HG02885 (cell line): ENCODE measurements at regions not wholly inside any gene's neighbourhood (a gene's known extent, or its start where the extent isn't known, plus 50 kb on each side); places are given as distances from the start of the nearest gene placed in this dataset.
"Not testable (repeated sequence)": the region's sequence is repeated elsewhere in the genome, so short reads cannot be mapped to it uniquely, and the experiment has no call there.

ENCODE experiments used
- ATAC-seq: cut with Tn5 transposase; IDR thresholded peaks from one replicate; pipeline ENCODE4 v1.9.1; 2021; ENCODE audit warnings: mild to moderate bottlenecking; ENCODE audit not compliant: unreplicated experiment, poor library complexity

GRCh38 chr1:221532071-221532773 lies 209.7 kb downstream of the DUSP10 start:
- no peak for ATAC-seq

GRCh38 chr1:221541296-221541695 lies 200.6 kb downstream of the DUSP10 start:
- ATAC-seq, result no peak

- ATAC-seq, result no peak
Measured at GRCh38 chr1:221543529-221544120, 198.3 kb downstream of the DUSP10 start.

- no peak for ATAC-seq
Measured at GRCh38 chr1:221548942-221549341, 192.9 kb downstream of the DUSP10 start.

- ATAC-seq, result no peak
Measured at GRCh38 chr1:221549815-221550214, 192.1 kb downstream of the DUSP10 start.

GRCh38 chr1:221552792-221553191 lies 189.1 kb downstream of the DUSP10 start:
- ATAC-seq, result not testable (repeated sequence)

GRCh38 chr1:221555689-221556433 lies 186.0 kb downstream of the DUSP10 start:
- no peak for ATAC-seq

- no peak for ATAC-seq
Measured at GRCh38 chr1:221556435-221556834, 185.5 kb downstream of the DUSP10 start.

GRCh38 chr1:221557013-221557412 lies 184.9 kb downstream of the DUSP10 start:
- ATAC-seq, result no peak

GRCh38 chr1:221558396-221558795 lies 183.5 kb downstream of the DUSP10 start:
- no peak for ATAC-seq

GRCh38 chr1:221559911-221560310 lies 182.0 kb downstream of the DUSP10 start:
- no peak for ATAC-seq

- no peak for ATAC-seq
Measured at GRCh38 chr1:221562542-221563475, 179.1 kb downstream of the DUSP10 start.

- ATAC-seq, result no peak
Measured at GRCh38 chr1:221563476-221563921, 178.4 kb downstream of the DUSP10 start.

GRCh38 chr1:221564891-221565290 lies 177.0 kb downstream of the DUSP10 start:
- ATAC-seq, result no peak

- ATAC-seq, result no peak
Measured at GRCh38 chr1:221565711-221566110, 176.2 kb downstream of the DUSP10 start.

GRCh38 chr1:221567859-221568507 lies 173.9 kb downstream of the DUSP10 start:
- ATAC-seq, result no peak

- no peak for ATAC-seq
Measured at GRCh38 chr1:221573756-221574155, 168.1 kb downstream of the DUSP10 start.

GRCh38 chr1:221574529-221574928 lies 167.4 kb downstream of the DUSP10 start:
- ATAC-seq, result no peak

- ATAC-seq, result no peak
Measured at GRCh38 chr1:221575605-221576004, 166.3 kb downstream of the DUSP10 start.

- ATAC-seq, result no peak
Measured at GRCh38 chr1:221576268-221576667, 165.6 kb downstream of the DUSP10 start.
